Loucy (cell line): ENCODE measurements at regions not wholly inside any gene's neighbourhood (a gene's known extent, or its start where the extent isn't known, plus 50 kb on each side); places are given as distances from the start of the nearest gene placed in this dataset.

Source experiments
- EZH2phosphoT487 ChIP-seq: fragments of 200-600 bp; IDR thresholded peaks from 2 replicates; pipeline ENCODE4 v1.6.1; 2018; ENCODE audit warnings: antibody characterized with exemption, mild to moderate bottlenecking, moderate library complexity, borderline replicate concordance
- TF ChIP-seq, protein P1 (sequence below): fragments of 200-600 bp; sonication (generic); conservative IDR thresholded peaks from 2 replicates; pipeline ENCODE4 v1.5.1; 2014; ENCODE audit warnings: mild to moderate bottlenecking, antibody characterized with exemption, low read length

DNA sequence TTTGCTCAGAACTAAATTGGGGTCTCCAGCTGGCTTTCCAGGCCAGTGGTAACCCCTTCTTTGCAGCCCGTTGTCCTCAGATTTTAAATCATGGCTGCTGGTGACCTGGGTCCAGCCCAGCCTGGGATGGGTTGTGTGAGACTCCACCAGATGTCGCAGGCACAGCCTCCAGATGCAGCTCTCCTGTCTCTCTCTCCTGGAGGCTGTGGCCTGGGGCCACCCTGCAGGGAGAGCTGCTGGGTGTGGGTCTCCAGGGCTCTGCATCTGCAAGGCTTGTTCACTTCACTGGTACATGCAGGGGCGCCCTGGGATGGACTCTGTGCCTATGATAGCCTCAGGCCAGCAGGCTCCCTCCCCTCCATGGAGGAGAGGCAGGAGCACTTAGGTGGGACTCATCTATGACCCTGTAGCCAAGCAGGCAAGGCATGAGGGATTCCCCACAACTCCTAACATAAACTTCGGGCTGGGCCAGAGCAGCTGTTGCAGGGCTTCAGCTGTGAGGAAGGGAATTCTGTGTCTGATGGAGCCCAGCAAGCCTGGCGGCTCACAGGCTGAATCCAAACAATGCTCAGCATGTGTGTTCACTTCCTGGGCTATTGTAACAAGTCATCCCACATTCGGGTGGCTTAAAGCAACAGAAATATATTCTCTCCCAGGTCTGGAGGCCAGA lies 94.7 kb upstream of the NXT1 start:
- TF ChIP-seq, protein P1, sequence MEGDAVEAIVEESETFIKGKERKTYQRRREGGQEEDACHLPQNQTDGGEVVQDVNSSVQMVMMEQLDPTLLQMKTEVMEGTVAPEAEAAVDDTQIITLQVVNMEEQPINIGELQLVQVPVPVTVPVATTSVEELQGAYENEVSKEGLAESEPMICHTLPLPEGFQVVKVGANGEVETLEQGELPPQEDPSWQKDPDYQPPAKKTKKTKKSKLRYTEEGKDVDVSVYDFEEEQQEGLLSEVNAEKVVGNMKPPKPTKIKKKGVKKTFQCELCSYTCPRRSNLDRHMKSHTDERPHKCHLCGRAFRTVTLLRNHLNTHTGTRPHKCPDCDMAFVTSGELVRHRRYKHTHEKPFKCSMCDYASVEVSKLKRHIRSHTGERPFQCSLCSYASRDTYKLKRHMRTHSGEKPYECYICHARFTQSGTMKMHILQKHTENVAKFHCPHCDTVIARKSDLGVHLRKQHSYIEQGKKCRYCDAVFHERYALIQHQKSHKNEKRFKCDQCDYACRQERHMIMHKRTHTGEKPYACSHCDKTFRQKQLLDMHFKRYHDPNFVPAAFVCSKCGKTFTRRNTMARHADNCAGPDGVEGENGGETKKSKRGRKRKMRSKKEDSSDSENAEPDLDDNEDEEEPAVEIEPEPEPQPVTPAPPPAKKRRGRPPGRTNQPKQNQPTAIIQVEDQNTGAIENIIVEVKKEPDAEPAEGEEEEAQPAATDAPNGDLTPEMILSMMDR, result no peak
- no peak for TF ChIP-seq EZH2phosphoT487
